NCI-H1436 (cell line): ENCODE measurements at regions not wholly inside any gene's neighbourhood (a gene's known extent, or its start where the extent isn't known, plus 50 kb on each side); places are given as distances from the start of the nearest gene placed in this dataset.
"Not testable (repeated sequence)": the region's sequence is repeated elsewhere in the genome, so short reads cannot be mapped to it uniquely, and the experiment has no call there.

Source experiments
- DNase-seq: peaks from one replicate; lab custom pipeline; 2025; lab: John Stamatoyannopoulos, UW

DNA sequence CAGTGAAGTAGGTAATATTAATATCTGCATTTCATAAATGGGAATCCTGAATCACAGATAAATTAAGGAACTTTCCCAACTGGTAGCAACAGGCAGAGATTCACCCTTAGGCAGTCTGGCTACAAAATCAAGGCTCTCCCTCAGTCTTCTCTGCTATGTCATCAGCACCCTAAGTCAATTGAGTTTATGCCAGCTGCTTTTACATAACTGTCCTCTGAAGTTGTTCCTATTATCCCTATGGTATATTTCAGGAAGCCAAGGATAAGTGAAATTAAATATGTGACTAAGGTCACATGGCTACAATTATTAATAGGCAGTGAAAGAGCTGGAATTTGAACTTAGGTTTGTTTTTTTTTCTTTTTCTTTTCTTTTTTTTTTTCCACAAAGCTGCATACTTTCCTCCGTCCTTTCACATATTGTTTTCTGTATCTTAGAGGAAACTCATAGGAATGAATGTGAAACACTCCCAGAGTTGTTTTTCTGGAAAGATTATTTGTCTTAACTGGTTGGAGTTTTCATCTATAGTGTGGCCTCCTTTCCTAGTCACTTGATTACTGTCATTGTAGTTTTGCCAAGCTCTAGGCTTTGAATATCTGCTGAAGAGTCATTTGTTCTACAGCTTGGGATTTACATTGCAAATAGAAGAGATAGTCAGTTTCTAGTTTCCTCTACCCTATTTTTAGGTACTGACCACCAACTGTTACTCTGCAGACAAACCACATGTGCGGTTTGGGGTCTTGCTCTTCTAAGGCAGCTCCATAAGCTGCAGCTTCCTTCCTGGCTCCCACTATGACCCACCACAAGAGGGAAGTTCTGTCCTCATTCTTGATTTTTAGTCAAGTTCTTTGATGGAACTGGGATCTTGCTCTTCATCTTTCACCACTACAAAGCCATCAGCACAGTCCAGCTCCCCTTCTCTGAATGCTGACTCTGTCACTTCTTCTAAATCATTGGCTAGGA, 338.0 kb upstream of the KIAA1217 start:
- no peak for DNase-seq

DNA sequence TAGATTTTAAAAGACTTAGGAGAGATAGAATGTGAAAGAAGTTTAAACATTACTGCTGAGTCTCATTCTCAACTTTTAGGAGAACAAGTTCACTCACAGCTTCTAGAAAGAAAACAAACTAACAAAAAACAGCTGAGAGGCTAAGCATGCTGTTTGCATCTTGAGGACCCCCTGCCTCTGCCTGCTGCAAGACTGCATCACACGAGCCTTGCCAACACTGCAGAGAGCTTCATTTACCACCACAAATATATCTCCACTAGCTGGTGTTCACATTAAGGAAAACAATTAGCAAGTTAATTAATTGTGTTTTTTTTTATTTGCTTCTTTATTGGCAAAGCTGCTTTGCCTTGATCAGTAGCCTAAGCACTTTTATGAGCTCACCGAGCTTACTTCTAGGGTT, 336.6 kb upstream of the KIAA1217 start:
- DNase-seq: no peak

DNA sequence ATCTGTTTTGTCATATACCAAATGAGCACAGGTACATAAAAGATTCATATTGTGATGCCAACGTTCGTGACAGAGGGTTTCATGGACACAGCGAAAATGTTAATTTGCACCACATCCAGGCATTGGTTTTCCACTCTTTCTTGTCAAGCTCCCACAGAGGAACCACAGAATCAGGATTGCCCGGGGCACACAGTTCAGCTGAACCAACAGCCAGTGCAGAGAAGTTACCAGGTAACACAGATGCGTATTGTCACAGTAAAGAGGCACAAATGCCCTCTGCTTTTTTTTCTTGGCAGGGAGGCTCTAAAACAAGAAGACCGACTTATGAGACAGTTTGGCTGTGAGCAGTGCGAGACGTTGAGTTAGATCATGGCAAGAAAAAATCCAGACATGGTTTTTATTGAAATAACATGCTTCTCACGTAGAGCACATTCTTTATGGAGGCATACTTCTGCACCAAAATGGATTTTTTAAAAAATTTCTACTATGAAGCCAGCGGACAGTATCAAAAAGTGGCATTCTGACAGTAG, 331.1 kb upstream of the KIAA1217 start:
- DNase-seq: no peak

DNA sequence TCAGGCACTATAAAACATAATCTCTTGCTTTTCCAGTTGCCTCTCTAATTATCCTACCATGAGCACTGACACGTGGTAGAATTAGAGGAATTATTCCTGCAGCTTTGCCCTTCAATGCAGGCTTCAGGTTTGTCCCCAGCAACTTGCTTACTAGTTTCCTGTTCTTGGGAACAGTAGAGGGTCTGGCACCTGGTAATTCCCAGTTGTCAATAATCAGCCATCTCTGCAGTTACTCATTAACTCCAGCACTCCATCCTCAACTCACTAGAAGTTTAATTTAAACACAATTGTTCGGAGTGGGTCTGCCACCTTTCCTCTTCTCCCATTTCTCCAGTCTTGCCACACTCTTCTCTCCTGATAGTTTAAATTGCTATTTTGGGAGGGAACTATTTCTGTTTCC, 324.3 kb upstream of the KIAA1217 start:
- no peak for DNase-seq

DNA sequence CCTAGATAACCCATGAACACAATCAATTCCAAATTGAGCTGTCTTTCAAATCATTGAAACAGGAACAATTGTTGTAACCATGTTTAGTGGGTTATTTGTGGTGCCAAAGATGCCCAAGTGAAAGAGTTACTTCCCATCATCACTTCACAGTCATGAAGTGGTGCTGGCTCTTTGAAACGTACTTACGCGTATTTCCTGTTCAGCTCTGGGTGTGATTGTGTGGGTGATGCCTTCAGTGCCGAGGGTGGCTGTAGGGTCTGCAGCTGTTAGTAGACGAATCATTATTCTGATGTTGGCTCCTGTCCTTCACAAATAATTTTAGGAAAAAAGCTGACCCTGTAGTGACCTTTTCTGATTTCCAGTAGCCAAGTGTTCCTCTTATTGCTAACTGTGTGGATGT, 323.1 kb upstream of the KIAA1217 start:
- DNase-seq: no peak

DNA sequence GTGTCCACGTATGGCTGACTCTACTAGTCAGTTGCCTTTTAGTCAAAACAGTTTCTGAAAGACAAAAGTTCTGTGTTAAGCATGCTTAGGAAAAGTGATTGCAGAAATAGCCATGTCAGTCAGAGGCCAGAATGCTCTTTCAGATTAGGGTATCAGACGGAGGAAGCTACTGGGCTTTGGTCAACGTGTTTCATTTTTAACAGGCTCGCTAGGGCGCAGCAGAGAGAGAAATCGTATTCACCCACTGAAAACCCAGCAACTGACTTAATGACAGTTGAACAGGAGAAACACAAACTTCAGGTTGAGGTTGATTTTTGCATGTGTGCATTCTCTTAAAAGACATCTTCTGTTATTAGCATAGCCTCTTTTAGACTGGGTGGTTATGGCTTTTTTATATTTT, 322.6 kb upstream of the KIAA1217 start:
- DNase-seq: no peak

DNA sequence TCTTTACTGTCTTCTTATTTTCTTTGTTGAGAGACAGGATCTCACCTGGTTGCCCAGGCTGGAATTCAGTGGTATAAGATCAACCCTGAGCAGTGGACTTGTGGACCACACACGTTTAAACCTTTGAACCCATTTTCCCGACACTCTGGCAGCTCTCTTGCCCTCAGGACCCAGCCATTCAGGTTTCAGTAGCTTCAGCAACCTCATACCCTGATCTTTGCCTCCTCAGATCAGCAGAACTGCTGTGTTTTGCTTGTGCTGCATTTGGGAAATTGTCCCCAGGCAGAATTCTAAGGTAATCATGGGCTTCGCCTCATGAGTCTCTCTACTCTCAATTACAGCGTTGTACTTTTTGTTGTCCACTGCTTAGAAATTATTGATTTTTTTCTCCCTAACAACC, 317.6 kb upstream of the KIAA1217 start:
- no peak for DNase-seq

DNA sequence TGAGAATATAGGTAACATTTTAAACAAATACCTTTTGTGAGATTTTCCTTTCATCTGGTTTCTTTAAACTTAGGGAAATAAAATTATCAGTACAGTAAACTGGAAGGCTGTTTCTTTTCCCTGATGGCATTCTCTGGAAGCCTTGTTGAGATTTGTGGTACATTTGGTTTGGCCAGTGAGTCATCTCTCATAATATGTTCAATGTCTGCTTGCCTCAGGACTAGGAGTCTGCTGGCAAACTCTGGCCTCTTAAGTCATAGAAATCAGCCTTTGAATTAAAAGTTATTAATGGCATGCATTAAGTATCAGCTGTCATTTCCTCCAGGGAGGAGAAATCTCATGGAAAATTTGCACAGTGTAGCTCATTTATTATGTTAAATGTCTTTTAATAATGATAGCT, 316.6 kb upstream of the KIAA1217 start:
- no peak for DNase-seq

DNA sequence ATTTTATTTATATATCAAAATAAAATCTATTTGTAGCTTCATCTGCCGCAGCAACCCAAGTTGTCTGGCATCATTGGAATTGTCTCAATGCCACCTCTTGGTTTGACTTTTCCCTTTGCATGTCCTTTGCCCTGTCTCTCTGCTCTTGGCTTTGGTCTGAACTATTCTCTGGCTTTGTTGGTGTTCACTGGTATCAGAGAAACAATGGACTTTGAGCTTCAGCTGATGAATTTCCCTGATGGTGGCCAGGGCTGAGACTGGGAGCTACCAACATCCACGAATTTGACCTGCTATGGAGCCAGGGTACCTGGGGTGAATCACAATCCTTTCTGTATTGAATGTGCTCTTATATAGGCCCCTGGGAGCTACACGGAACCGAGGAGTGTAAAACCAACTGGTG, 311.7 kb upstream of the KIAA1217 start:
- DNase-seq: no peak

DNA sequence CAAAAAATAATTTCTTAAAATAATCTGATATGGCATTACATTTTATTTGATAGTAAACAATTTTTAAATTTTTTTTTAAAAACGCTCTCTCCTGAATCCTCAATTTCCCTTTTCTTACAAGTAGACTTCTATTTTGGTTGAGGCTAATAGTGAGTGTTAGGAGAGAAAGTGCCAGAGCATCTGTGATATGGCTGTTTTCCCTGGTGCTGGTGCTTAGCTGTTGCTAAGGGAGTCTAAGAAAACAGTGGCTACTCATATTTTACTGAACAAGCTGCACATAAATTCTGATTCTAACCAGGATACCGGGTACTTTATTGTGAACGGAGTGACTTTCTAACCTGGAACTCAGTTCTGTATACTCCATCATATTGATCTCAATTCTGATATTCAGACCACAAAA, 311.1 kb upstream of the KIAA1217 start:
- no peak for DNase-seq

DNA sequence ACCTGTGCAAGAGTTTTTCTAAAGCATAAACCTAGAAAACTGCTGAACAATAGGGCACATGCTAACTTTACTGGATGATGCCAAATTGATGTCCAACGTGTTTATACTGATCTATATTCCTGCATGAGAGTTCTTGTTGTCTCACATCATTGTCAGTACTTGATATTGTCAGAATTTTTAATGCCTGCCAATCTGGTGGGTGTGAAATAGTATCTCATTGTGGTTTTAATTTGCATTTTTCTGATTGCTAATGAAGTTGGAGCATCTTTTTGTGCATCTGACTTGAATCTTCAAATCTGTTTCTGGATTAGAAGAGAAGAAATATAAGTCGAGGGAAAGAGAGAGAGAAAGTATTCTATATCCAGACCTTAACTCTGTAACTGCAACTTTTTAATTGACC, 309.8 kb upstream of the KIAA1217 start:
- no peak for DNase-seq

DNA sequence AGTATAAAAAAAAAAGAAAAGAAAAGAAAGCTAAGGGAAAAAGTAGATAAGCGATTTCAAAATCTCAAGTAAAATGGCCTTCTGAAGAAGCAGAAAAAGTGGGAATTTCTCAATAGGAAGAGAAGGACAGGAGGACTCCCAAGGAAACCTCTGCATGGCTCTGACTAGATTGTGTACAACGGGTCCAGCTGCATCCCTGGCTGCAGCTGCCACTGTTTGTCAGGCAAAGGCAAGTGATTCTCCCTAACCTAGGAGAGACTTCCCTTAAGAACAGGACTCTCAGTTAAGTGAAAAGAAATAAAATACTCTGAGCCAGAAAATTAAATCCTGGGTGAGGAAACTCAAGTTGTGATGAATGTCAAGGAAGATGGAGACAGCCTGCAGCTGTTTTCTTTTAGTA, 298.6 kb upstream of the KIAA1217 start:
- no peak for DNase-seq

DNA sequence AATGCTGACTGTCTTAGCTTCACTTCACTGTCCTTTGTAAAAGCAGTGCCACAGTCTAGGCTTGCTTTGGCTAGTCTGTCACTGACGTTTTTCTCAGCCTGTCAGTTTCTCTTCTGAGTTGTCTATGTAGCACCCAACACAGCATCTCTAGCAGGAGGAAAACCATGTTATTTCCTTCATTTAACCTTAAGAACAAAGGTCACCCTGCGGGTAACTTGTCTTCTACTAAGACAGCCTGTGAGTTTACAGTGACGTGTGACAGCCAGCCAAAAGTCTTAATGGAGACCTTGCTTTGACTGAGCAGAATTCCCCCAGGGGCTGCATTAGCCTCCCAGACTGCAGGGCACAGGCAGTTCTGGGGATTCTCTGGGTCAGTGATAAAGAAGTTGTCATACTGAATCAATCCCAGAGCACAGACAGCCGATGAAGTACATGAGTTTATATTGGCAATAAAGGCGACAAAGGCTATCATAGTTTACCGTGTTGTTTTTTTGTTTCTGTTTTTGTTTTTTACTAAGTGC, 296.0 kb upstream of the KIAA1217 start:
- DNase-seq: no peak

DNA sequence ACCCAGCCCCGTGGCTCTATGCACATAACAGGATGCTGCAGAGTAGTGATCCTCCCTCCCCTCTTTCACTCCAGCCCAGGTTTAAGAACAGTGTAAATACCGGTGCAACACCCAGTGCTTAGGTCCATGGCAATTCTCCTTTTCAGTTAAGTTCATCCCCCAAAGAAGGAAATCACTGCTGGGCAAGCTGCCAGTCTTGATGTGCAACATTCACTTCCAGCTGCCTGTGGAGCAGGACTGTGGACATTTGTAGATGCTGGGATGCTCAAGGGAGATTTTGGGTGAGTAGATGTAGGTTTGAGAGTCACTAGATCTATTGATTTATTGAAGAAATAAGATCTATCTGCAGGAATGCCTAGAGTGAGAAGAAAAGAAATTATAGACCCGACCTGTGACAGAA, 294.3 kb upstream of the KIAA1217 start:
- DNase-seq: no peak

DNA sequence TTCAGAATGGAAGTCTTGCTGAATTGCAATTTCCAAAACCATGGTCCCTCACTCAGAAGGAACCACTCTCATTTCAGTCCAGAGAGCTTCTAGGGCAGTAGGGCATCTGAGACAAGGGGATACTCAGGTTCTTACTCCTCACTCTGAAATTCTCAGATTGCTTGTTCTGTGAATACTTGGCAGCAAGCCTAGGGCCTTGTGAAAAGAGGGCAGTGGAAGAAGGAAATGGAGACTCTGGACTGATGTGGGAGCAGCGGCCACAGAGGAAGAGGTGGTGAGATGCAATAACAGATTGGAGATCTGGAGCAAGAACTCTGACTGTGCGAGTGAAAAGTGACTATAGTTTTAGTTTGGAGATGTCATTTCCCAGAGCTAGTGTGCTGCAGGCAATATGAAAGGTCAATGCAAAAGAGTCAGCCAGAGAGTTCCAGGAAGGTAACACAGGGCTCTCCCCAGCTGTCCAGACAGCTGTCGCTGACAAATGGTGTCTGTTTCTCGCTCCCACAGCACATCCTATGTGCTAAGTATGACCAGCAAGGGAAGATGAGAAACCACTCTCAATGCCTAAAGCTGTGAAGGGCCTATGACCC, 291.6 kb upstream of the KIAA1217 start:
- no peak for DNase-seq

DNA sequence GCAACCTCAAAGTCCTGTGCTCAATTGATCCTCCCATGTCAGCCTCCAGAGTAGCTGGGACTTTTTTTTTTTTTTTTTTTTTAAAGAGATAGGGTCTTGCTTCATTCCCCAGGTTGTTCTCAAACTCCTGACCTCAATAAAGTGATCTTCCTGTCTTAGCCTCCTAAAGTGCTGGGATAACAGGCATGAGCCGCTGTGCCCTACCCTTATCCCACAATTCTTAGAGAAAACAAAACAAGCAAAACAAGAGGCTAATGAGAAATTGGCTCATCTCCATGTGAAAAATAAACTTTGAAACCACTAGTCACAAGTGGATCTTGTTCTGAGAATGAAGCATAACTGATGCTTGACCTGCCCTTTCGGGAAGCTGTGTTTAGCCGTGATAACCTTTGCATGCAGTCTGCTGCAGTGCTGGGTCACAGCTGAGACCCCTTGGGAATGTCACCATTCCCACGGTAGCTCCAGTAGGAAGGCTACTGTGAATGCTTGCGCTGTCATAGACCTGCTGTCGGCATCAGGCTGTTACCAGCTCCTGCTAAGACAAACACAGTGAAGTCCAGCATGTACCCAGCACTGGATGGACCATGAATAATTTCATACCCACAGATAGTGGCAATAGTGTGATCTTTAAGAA, 290.7 kb upstream of the KIAA1217 start:
- DNase-seq: no peak

DNA sequence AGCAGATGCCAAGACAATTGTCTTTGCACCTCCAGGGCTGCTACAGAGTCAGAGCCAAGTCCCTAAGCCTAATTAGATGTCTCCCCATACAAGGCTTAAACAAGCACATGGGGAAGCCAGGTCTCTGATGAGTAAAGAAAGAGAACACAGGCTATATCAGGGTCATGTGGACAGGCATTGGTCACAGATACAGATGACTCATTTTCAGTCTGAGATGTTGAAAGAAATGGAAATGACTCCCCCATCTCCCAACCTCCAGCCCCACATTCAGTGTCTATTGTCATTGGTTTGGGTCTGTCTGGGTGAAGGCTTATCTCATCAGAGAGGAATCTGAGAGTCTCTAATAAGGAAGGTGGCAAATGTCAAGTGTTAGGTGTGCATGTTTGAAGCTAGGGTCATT, 290.1 kb upstream of the KIAA1217 start:
- DNase-seq: no peak

DNA sequence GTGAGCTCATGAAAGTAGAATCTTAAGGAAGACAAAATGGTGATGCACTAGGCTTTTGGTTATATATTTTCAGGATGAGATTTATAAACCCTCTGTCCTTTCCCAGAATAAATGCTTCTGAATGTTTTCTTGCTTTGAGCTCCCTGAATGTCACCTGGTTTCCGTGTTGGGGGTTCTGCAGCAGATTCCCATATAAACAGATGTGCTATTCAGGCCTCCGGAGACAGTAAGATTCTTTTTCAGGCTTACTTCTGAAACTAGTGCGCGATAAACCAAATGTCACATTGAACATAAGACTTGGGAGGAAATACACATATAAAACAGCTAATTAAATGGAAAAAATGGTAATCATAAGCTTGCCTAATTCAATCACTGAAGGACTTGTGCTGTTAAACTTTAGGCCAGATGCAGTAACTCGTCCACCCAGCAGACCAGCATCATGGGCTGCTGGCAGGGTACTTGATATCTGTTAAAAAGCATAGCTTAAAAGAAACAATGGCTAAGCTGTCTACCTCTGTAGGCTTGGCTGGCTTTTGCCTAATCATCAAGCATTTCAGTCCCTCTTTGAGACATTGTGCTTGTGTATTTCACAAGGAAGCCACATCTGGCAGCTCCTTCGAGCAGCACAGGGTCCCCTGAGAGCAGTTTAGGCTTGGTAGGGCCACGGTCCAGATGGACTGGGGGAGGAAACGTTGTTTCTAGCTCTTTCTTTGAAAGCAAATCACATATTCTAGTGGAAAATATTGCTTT, 281.2 kb upstream of the KIAA1217 start:
- DNase-seq: no peak

DNA sequence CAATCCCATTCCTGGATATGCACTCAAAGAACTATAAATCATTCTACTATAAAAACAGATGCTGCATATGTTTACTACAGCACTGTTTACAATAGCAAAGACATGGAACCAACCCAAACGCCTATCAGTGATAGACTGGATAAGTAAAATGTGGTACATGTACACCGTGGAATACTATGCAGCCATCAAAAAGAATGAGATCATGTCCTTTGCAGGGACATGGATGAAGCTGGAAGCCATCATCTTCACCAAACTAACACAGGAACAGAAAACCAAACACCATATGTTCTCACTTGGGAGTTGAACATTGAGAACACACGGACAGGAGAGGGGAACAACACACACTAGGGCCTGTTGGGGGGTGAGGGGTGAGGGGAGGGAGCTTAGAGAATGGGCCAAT, 274.9 kb upstream of the KIAA1217 start:
- DNase-seq: not testable (repeated sequence)

DNA sequence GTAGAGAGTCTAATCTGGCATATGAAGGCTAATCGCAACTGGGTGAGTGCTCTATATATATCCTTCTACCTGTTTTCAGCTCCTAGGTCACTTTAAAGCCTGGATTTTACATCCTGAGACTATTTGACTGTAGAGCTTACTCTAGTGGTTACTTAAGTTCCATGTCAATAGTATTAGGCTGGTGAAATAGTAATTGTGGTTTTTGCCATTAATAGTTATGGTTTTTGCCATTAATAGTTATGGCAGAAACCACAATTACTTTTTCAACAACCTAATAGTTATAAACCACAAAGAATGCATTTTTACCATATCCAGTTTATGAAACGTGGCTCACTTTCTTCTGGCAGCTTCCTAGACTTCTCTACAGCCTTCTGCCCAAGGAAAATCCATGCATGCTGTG, 263.1 kb upstream of the KIAA1217 start:
- DNase-seq: no peak

DNA sequence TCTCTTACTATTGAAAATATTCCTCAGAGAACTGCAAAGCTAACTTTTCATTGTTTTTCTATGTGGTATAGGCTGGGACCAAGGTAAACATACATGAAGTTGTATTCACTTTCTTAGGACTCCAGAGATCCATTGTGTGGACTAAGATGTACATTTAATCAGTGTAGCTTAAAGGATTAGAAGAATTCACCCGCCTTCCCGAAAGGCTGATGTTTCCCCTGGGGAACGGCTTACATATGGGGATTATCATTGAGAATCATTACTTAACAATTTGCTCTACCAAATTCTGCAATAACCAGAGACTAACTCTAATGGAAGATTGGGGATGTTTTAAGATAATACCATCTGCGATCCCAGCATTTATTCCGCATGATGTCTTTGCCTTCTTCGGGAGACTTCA, 257.1 kb upstream of the KIAA1217 start:
- no peak for DNase-seq
